IMR-90 (cell line): ENCODE measurements at regions not wholly inside any gene's neighbourhood (a gene's known extent, or its start where the extent isn't known, plus 50 kb on each side); places are given as distances from the start of the nearest gene placed in this dataset.

Experiments
- ATAC-seq: fragments of 200-7000 bp; cut with Tn5 transposase; 2 replicates; pipeline ENCODE4 v1.9.1; 2020; ENCODE audit warnings: low read depth, mild to moderate bottlenecking, moderate library complexity
- BruUV-seq: library from RNA; stranded (reverse); fragments of 400-500 nt; replicated peaks from 2 replicates; lab custom pipeline; 2021; lab: Mats Ljungman, UMichigan
- CTCF ChIA-PET: fragments of 300-600 bp; formaldehyde crosslinking; extraction: SDS; loops from one replicate; lab custom pipeline; 2021; ENCODE audit warnings: antibody characterized with exemption; lab: Yijun Ruan, JAX
- POLR2A ChIA-PET: fragments of 300-600 bp; sonication (Branson Sonifier 250); formaldehyde crosslinking; loops from one replicate; lab custom pipeline; 2022; ENCODE audit warnings: antibody characterized with exemption; ENCODE audit not compliant: unreplicated experiment; lab: Charles Lee
- DNase-seq: peaks from one replicate; pipeline ENCODE4 v3.0.0; 2013
- H2AFZ ChIP-seq: replicated peaks from 2 replicates; pipeline ENCODE3; 2013; ENCODE audit warnings: low read length, mild to moderate bottlenecking; ENCODE audit not compliant: poor library complexity
- H2AK5ac ChIP-seq: 2 replicates; pipeline ENCODE4 v1.6.1; 2013; ENCODE audit warnings: low read depth, low read length, inconsistent platforms
- H2AK9ac ChIP-seq: replicated peaks from 2 replicates; pipeline ENCODE3; 2013; ENCODE audit warnings: mild to moderate bottlenecking, low read depth, low read length, moderate library complexity; ENCODE audit not compliant: poor library complexity
- H2BK120ac ChIP-seq: 2 replicates; pipeline ENCODE4 v1.6.1; 2013; ENCODE audit warnings: low read depth, low read length, inconsistent platforms
- H2BK15ac ChIP-seq: 3 replicates; pipeline ENCODE4 v1.6.1; 2013; ENCODE audit warnings: low read depth, low read length, inconsistent platforms
- H2BK20ac ChIP-seq: 2 replicates; pipeline ENCODE4 v1.6.1; 2013; ENCODE audit warnings: low read depth, mild to moderate bottlenecking, inconsistent platforms, low read length, moderate library complexity
- H2BK5ac ChIP-seq: 2 replicates; pipeline ENCODE4 v1.6.1; 2013; ENCODE audit warnings: mild to moderate bottlenecking, low read depth, low read length, inconsistent platforms; ENCODE audit not compliant: poor library complexity, severe bottlenecking
- H3K14ac ChIP-seq: replicated peaks from 2 replicates; pipeline ENCODE4 v1.6.1; 2013; ENCODE audit warnings: low read depth, low read length, inconsistent platforms
- H3K18ac ChIP-seq: 2 replicates; pipeline ENCODE4 v1.6.1; 2013; ENCODE audit warnings: low read depth, low read length, control low read depth
- H3K23ac ChIP-seq: 2 replicates; pipeline ENCODE4 v1.6.1; 2013; ENCODE audit warnings: low read depth, low read length, inconsistent platforms
- H3K27ac ChIP-seq: 2 replicates; pipeline ENCODE4 v1.5.1; 2013; ENCODE audit warnings: mild to moderate bottlenecking, control low read depth, low read length; ENCODE audit not compliant: insufficient read depth
- H3K27me3 ChIP-seq: 2 replicates; pipeline ENCODE4 v1.6.1; 2013; ENCODE audit warnings: low read length; ENCODE audit not compliant: control insufficient read depth, insufficient read depth
- H3K36me3 ChIP-seq: 2 replicates; pipeline ENCODE4 v1.6.1; 2013; ENCODE audit warnings: low read length, mixed read lengths; ENCODE audit not compliant: control insufficient read depth, insufficient read depth
- H3K4ac ChIP-seq: 2 replicates; pipeline ENCODE4 v1.6.1; 2013; ENCODE audit warnings: low read depth, low read length, inconsistent platforms
- H3K4me1 ChIP-seq: 2 replicates; pipeline ENCODE4 v1.6.1; 2013; ENCODE audit warnings: low read length, mixed read lengths; ENCODE audit not compliant: control insufficient read depth, insufficient read depth
- H3K4me2 ChIP-seq: 2 replicates; pipeline ENCODE4 v1.6.1; 2013; ENCODE audit warnings: low read depth, mild to moderate bottlenecking, control low read depth, low read length, moderate library complexity
- H3K4me3 ChIP-seq: 2 replicates; pipeline ENCODE4 v1.5.1; 2013; ENCODE audit warnings: low read depth, mild to moderate bottlenecking, control low read depth, low read length, moderate library complexity; ENCODE audit not compliant: insufficient read depth
- H3K56ac ChIP-seq: 2 replicates; pipeline ENCODE4 v1.6.1; 2013; ENCODE audit warnings: low read length, inconsistent platforms; ENCODE audit not compliant: insufficient read depth; ENCODE audit errors: extremely low read depth
- H3K79me1 ChIP-seq, 2 experiments: 2 replicates each; pipeline ENCODE4 v1.6.1; 2013; ENCODE audit warnings: low read length in 2 of 2, inconsistent platforms in 1 of 2, low read depth in 1 of 2
- H3K9ac ChIP-seq: 2 replicates; pipeline ENCODE4 v1.6.1; 2013; ENCODE audit warnings: low read depth, low read length, control low read depth
- H3K9me1 ChIP-seq: 2 replicates; pipeline ENCODE4 v1.6.1; 2013; ENCODE audit warnings: low read length, inconsistent platforms; ENCODE audit not compliant: insufficient read depth
- H3K9me3 ChIP-seq: 2 replicates; pipeline ENCODE4 v1.6.1; 2013; ENCODE audit warnings: low read length; ENCODE audit not compliant: control insufficient read depth, insufficient read depth
- H4K20me1 ChIP-seq: 2 replicates; pipeline ENCODE4 v1.6.1; 2013; ENCODE audit warnings: low read length, inconsistent platforms; ENCODE audit not compliant: insufficient read depth
- H4K5ac ChIP-seq: 2 replicates; pipeline ENCODE4 v1.6.1; 2013; ENCODE audit warnings: mild to moderate bottlenecking, low read depth, low read length, control low read depth
- H4K8ac ChIP-seq, 2 experiments: 2 replicates each; pipeline ENCODE4 v1.6.1; 2013; ENCODE audit warnings: low read depth in 2 of 2, low read length in 2 of 2, control low read depth in 1 of 2, inconsistent platforms in 1 of 2
- H4K91ac ChIP-seq: 2 replicates; pipeline ENCODE4 v1.6.1; 2013; ENCODE audit warnings: low read depth, low read length, inconsistent platforms; ENCODE audit not compliant: insufficient read depth
- BHLHE40 ChIP-seq: fragments of 150-350 bp; IDR thresholded peaks from 2 replicates; pipeline ENCODE4 v1.6.1; 2016; ENCODE audit warnings: mild to moderate bottlenecking, low read depth, low read length
- FOS ChIP-seq: fragments of 150-350 bp; IDR thresholded peaks from 2 replicates; pipeline ENCODE4 v1.6.1; 2016; ENCODE audit warnings: low read depth, low read length
- MAFK ChIP-seq: IDR thresholded peaks from 2 replicates; pipeline ENCODE4 v1.6.1; 2012; ENCODE audit warnings: low read depth, low read length, improper control_type of control experiment
- MAZ ChIP-seq: IDR thresholded peaks from 2 replicates; pipeline ENCODE4 v1.6.1; 2012; ENCODE audit warnings: low read depth, mild to moderate bottlenecking, low read length, improper control_type of control experiment, moderate library complexity, borderline replicate concordance
- MXI1 ChIP-seq: IDR thresholded peaks from 2 replicates; pipeline ENCODE4 v1.6.1; 2012; ENCODE audit warnings: low read depth, mild to moderate bottlenecking, low read length, moderate library complexity, borderline replicate concordance
- NFE2L2 ChIP-seq: fragments of 150-350 bp; IDR thresholded peaks from 2 replicates; pipeline ENCODE4 v1.6.1; 2016; ENCODE audit warnings: low read depth, mild to moderate bottlenecking, low read length
- POLR2A ChIP-seq: IDR thresholded peaks from 2 replicates; pipeline ENCODE4 v1.6.1; 2012; ENCODE audit warnings: mild to moderate bottlenecking, low read depth, low read length
- RCOR1 ChIP-seq: IDR thresholded peaks from 2 replicates; pipeline ENCODE4 v1.6.1; 2012; ENCODE audit warnings: mild to moderate bottlenecking, low read length, improper control_type of control experiment; ENCODE audit not compliant: insufficient replicate concordance
- RFX5 ChIP-seq: IDR thresholded peaks from 2 replicates; pipeline ENCODE4 v1.8.0; 2012; ENCODE audit warnings: low read depth, mild to moderate bottlenecking, low read length, moderate library complexity
- WGBS, 2 experiments: methylation state at CpG; one replicate each; pipeline versions ENCODE4 v1.1.5 to v1.1.7; 2013; ENCODE audit warnings: missing lambda C conversion rate in 2 of 2; ENCODE audit not compliant: insufficient read length in 1 of 2; ENCODE audit errors: extremely low coverage in 2 of 2; 5-methylcytosine and 5-hydroxymethylcytosine counted together
- dilution Hi-C: fragments of 300-500 bp; cut with HindIII; formaldehyde crosslinking; loops from one replicate; pipeline ENCODE4 v1.14.3; 2018; ENCODE audit warnings: low sequenced_read_pairs; ENCODE audit not compliant: unreplicated experiment
- in situ Hi-C: fragments of 300-500 bp; cut with MboI; formaldehyde crosslinking; loops from 3 replicates; pipeline ENCODE4 v1.14.3; 2019; ENCODE audit warnings: low sequenced_read_pairs, inconsistent platforms, mixed read lengths
- intact Hi-C: fragments of 100-400 bp; cut with micrococcal nuclease; formaldehyde crosslinking; loops from 2 replicates; pipeline ENCODE4 v1.10.0; 2022
- TF ChIP-seq, protein P1 (sequence below): fragments of 150-350 bp; IDR thresholded peaks from 2 replicates; pipeline ENCODE4 v1.6.1; 2017; ENCODE audit warnings: mild to moderate bottlenecking, antibody characterized with exemption, low read length, low read depth
- TF ChIP-seq, protein P2 (sequence below): conservative IDR thresholded peaks from 2 replicates; pipeline ENCODE4 v1.5.1; 2012; ENCODE audit warnings: mild to moderate bottlenecking, low read depth, low read length, improper control_type of control experiment

DNA sequence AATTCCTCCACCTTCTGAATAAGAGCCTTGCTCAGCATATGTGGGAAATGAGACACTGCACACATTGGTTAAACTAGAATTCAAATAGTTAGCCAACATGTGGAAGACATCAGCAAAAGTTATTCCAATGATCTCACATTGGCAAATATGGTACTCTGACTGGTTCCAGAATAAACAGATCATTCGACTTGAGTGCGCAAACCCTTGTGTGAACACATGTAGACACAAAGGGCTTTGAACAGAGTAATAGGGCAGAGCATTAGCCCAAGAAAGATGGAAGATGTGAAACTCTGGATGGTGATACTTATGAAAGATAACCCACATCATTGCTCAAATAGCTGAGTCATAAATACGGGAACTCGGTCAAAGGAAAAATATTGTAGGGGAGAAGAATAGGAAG is 1133.4 kb upstream of the SEL1L start:
- Histone ChIP-seq H4K5ac (no peak overlapping the region), H4K8ac (no peak overlapping the region), H3K56ac (no peak overlapping the region), H3K27me3 (no peaks in the 10 kb centered on the region), H3K9ac (no peak overlapping the region), H3K9me3 (peaks cover 4% of the 10 kb centered on the region), H3K79me1 (no peaks in the 10 kb centered on the region), H2AK9ac (no peak overlapping the region), H2AFZ (no peak overlapping the region), H2AK5ac (no peak overlapping the region), H4K20me1 (no peaks in the 10 kb centered on the region), H3K14ac (no peak overlapping the region), H3K18ac (no peak overlapping the region), H3K9me1 (no peaks in the 10 kb centered on the region), H2BK5ac (no peak overlapping the region), H3K4me2 (no peak overlapping the region), H3K23ac (no peak overlapping the region), H3K27ac (no peak overlapping the region), H2BK20ac (no peak overlapping the region), H2BK15ac (no peak overlapping the region), H3K36me3 (no peaks in the 10 kb centered on the region), H3K4me1 (no peaks in the 10 kb centered on the region), H3K4me3 (no peak overlapping the region), H3K4ac (no peak overlapping the region), H2BK120ac (no peak overlapping the region), H4K91ac (no peak overlapping the region)
- intact Hi-C loops (no loop called here), dilution Hi-C loops (no loop called here), in situ Hi-C loops (no loop called here)
- WGBS, 2 experiments, result no CpG with 5 or more reads among the region's 4 CpGs
- TF ChIP-seq NFE2L2 (no peak), MAZ (no peak), RFX5 (no peak), RCOR1 (no peak), POLR2A (no peak), BHLHE40 (no peak), MAFK (no peak), FOS (no peak), MXI1 (no peak)
- TF ChIP-seq, protein P1, sequence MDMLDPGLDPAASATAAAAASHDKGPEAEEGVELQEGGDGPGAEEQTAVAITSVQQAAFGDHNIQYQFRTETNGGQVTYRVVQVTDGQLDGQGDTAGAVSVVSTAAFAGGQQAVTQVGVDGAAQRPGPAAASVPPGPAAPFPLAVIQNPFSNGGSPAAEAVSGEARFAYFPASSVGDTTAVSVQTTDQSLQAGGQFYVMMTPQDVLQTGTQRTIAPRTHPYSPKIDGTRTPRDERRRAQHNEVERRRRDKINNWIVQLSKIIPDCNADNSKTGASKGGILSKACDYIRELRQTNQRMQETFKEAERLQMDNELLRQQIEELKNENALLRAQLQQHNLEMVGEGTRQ, result no peak
- TF ChIP-seq, protein P2, sequence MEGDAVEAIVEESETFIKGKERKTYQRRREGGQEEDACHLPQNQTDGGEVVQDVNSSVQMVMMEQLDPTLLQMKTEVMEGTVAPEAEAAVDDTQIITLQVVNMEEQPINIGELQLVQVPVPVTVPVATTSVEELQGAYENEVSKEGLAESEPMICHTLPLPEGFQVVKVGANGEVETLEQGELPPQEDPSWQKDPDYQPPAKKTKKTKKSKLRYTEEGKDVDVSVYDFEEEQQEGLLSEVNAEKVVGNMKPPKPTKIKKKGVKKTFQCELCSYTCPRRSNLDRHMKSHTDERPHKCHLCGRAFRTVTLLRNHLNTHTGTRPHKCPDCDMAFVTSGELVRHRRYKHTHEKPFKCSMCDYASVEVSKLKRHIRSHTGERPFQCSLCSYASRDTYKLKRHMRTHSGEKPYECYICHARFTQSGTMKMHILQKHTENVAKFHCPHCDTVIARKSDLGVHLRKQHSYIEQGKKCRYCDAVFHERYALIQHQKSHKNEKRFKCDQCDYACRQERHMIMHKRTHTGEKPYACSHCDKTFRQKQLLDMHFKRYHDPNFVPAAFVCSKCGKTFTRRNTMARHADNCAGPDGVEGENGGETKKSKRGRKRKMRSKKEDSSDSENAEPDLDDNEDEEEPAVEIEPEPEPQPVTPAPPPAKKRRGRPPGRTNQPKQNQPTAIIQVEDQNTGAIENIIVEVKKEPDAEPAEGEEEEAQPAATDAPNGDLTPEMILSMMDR, result no peak
- POLR2A ChIA-PET, result no interaction called here
- DNase-seq (no peak), ATAC-seq (no peak)
- BruUV-seq, result no TSS peak
- CTCF ChIA-PET, result no interaction called here
